Esophagus muscularis mucosa (tissue), 3 donors: ENCODE measurements at regions not wholly inside any gene's neighbourhood (a gene's known extent, or its start where the extent isn't known, plus 50 kb on each side); places are given as distances from the start of the nearest gene placed in this dataset.

Experiments used
- EP300 ChIP-seq: sonication (generic); formaldehyde crosslinking; IDR thresholded peaks from one replicate; pipeline ENCODE4 v1.6.1; 2017; ENCODE audit warnings: antibody characterized with exemption
- TF ChIP-seq, protein P1 (sequence below), 3 experiments: fragments of 200-600 bp in 2 of 3; fragments of 450-650 bp in 1 of 3; sonication (generic) in 2 of 3; IDR thresholded peaks; one replicate each; pipeline ENCODE4 v1.5.1; 2017 to 2019; ENCODE audit warnings: antibody characterized with exemption in 3 of 3, mild to moderate bottlenecking in 2 of 3, moderate library complexity in 1 of 3

DNA sequence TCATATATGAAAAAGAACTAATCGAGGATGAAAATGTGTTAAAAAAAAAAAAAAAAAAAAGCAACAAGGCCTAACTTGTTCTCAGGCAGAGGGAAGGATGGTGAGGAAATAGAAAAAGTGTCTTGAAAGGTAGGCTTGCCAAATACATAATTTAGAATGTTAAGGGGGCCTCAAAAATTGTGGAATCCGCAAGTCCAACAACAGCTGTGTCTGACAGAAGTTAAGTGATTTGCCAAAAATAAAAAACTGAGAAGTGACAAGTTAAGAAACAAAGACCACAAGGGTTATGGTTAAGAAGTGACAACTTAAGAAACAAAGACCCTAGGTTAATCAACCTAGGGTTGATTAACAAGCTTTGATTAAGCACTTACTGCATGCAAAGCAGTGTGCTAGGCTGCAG, 110.6 kb downstream of the P2RY1 start:
- no peak for TF ChIP-seq EP300
- TF ChIP-seq, protein P1, sequence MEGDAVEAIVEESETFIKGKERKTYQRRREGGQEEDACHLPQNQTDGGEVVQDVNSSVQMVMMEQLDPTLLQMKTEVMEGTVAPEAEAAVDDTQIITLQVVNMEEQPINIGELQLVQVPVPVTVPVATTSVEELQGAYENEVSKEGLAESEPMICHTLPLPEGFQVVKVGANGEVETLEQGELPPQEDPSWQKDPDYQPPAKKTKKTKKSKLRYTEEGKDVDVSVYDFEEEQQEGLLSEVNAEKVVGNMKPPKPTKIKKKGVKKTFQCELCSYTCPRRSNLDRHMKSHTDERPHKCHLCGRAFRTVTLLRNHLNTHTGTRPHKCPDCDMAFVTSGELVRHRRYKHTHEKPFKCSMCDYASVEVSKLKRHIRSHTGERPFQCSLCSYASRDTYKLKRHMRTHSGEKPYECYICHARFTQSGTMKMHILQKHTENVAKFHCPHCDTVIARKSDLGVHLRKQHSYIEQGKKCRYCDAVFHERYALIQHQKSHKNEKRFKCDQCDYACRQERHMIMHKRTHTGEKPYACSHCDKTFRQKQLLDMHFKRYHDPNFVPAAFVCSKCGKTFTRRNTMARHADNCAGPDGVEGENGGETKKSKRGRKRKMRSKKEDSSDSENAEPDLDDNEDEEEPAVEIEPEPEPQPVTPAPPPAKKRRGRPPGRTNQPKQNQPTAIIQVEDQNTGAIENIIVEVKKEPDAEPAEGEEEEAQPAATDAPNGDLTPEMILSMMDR (IDR thresholded peaks at IDR 0.05): no peak
